Esophagus squamous epithelium (tissue), 4 donors: ENCODE measurements at regions not wholly inside any gene's neighbourhood (a gene's known extent, or its start where the extent isn't known, plus 50 kb on each side); places are given as distances from the start of the nearest gene placed in this dataset.

Experiments
- CTCF ChIP-seq, 6 experiments: fragments of 450-650 bp in 4 of 6; fragments of 200-600 bp in 2 of 6; sonication (generic) in 2 of 6; IDR thresholded peaks; one replicate each; pipeline ENCODE4 v1.5.1; 2016 to 2019; ENCODE audit warnings: antibody characterized with exemption in 6 of 6, mild to moderate bottlenecking in 4 of 6, moderate library complexity in 4 of 6
- POLR2A ChIP-seq, 4 donors: fragments of 450-650 bp; IDR thresholded peaks; one replicate each; pipeline ENCODE4 v1.6.1; 2017; ENCODE audit warnings: antibody characterized with exemption in 4 of 4, mild to moderate bottlenecking in 4 of 4, moderate library complexity in 3 of 4

GRCh38 chr12:94718114-94718513 lies 67.8 kb upstream of the TMCC3 start:
- no peak for TF ChIP-seq POLR2A (IDR thresholded peaks at IDR 0.05)
- TF ChIP-seq CTCF (IDR thresholded peaks at IDR 0.05) = no peak
